ENCODE measurements at regions not wholly inside any gene's neighbourhood (a gene's known extent, or its start where the extent isn't known, plus 50 kb on each side); places are given as distances from the start of the nearest gene placed in this dataset.

DNA sequence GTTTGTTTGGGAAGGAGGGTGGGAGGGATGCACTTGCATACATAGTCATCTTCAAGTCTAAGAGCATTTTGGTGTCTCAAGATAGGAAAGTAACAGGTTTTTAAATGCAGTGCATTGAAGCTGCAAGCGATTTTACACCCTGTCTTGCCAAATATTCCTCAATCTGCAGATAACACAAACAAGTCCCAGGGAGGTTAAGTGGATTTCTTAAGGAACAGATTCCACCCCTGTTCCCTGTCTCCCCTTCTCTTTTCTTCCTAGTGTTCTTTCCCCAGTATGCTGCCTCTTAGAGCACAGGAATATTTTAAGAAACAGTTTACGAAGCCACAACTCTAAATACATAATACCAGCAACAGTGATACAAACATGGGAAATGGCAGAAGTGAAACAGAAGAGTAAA is 389.9 kb downstream of the PLPP3 start:
- no peak for TF ChIP-seq CTCF (IDR thresholded peaks at IDR 0.05)
- no peak for TF ChIP-seq POLR2A (IDR thresholded peaks at IDR 0.05)
- WGBS, 2 donors: 73 to 85% methylated on average over 2 of the region's 2 CpGs
- Histone ChIP-seq H3K4me3 (no peak overlapping the region), H3K9me3 (no peaks in the 10 kb centered on the region), H3K27me3 (no peaks in the 10 kb centered on the region), H3K36me3 (no peaks in the 10 kb centered on the region), H3K27ac (no peak overlapping the region), H3K4me1 (peaks cover 0 to 7% (median 7%) of the 10 kb centered on the region in 3 donors)
- DNase-seq: no peak
- intact Hi-C loops (cut with DNase I): no loop called here

GRCh38 chr1:56188855-56189254 is 390.5 kb downstream of the PLPP3 start:
- H3K27me3 ChIP-seq: no peaks in the 10 kb centered on the region
- H3K4me1 ChIP-seq: peaks cover 0 to 7% (median 7%) of the 10 kb centered on the region in 3 donors
- no peak overlapping the region for H3K4me3 ChIP-seq
- no peak overlapping the region for H3K27ac ChIP-seq
- WGBS, 2 donors: 64 to 84% methylated on average over 3 of the region's 3 CpGs
- intact Hi-C loops (cut with DNase I): no loop called here
- no peak for TF ChIP-seq POLR2A (IDR thresholded peaks at IDR 0.05)
- no peak for TF ChIP-seq CTCF (IDR thresholded peaks at IDR 0.05)
- no peaks in the 10 kb centered on the region for H3K9me3 ChIP-seq
- H3K36me3 ChIP-seq: no peaks in the 10 kb centered on the region
- no peak for DNase-seq

- WGBS, 2 donors: 76 to 83% methylated on average over 3 of the region's 3 CpGs
- H3K36me3 ChIP-seq: no peaks in the 10 kb centered on the region
- H3K4me1 ChIP-seq: peaks cover 0 to 7% (median 7%) of the 10 kb centered on the region in 3 donors
- H3K4me3 ChIP-seq: no peak overlapping the region
- peak overlapping the region in 1 of 4 donors; percentile 30 for H3K27ac ChIP-seq
- H3K9me3 ChIP-seq: no peaks in the 10 kb centered on the region
- no peak for TF ChIP-seq POLR2A (IDR thresholded peaks at IDR 0.05)
- TF ChIP-seq CTCF (IDR thresholded peaks at IDR 0.05): no peak
- intact Hi-C loops (cut with DNase I): no loop called here
- no peak for DNase-seq
- H3K27me3 ChIP-seq: no peaks in the 10 kb centered on the region
Observed at GRCh38 chr1:56188221-56188620, 391.1 kb downstream of the PLPP3 start.

DNA sequence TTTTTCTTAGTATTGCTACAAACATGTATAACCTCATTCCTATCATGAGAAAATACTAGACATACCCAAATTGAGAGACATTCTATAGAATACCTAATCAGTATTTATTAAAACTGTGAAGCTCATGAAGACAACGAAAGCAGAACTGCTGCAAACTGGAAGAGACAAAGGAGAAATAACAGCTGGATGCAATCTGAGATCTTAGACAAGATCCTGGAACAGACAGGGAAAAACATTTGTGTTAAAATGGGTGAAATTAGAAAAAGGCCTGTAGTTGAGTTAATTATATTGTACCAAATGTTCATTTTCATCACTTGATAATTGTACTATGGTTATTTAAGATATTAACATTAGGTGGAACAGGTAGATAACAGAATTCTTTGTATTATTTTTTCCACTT is 392.0 kb downstream of the PLPP3 start:
- Histone ChIP-seq H3K27ac (no peak overlapping the region), H3K36me3 (no peaks in the 10 kb centered on the region), H3K27me3 (no peaks in the 10 kb centered on the region), H3K4me3 (no peak overlapping the region), H3K4me1 (peaks cover 0 to 7% (median 7%) of the 10 kb centered on the region in 3 donors), H3K9me3 (no peaks in the 10 kb centered on the region)
- TF ChIP-seq POLR2A (IDR thresholded peaks at IDR 0.05): no peak
- TF ChIP-seq CTCF (IDR thresholded peaks at IDR 0.05): no peak
- 48 to 76% methylated on average over 1 of the region's 1 CpG for WGBS, 2 donors
- DNase-seq: no peak
- intact Hi-C loops (cut with DNase I): no loop called here

DNA sequence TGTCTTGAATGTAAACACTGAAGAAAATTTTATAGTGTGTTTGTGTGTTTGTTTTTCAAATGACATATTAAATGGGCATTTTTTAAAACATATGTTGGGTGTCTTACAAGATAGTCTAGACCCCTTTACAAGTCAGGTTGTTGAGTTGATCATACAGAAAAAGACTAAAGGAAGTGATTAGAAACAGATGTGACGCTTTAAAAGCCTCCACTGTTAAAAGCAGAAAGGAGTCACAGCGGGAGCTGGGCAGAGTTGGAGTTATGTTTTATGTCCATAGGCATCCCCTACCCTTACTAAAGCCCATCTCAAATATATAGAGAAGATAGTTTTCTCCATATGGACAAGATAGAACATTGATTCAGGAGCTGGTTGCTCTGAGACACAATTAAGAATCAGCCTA is 393.9 kb downstream of the PLPP3 start:
- Histone ChIP-seq H3K27ac (no peak overlapping the region), H3K9me3 (no peaks in the 10 kb centered on the region), H3K4me3 (no peak overlapping the region), H3K27me3 (no peaks in the 10 kb centered on the region), H3K36me3 (no peaks in the 10 kb centered on the region), H3K4me1 (peaks cover 0 to 15% (median 1%) of the 10 kb centered on the region in 3 donors)
- no peak for TF ChIP-seq POLR2A (IDR thresholded peaks at IDR 0.05)
- no peak for TF ChIP-seq CTCF (IDR thresholded peaks at IDR 0.05)
- no peak for DNase-seq
- intact Hi-C loops (cut with DNase I): no loop called here
- 87 to 94% methylated on average over 2 of the region's 2 CpGs for WGBS, 2 donors
